ENCODE measurements at regions not wholly inside any gene's neighbourhood (a gene's known extent, or its start where the extent isn't known, plus 50 kb on each side); places are given as distances from the start of the nearest gene placed in this dataset.

GRCh38 chr4:143280861-143281260 is 55.8 kb upstream of the GAB1 start:
- H3K4me1 Mint-ChIP-seq: peaks cover 5% of the 10 kb centered on the region in 2 experiments
- WGBS (ENCODE audit: extremely low coverage, insufficient read length, low lambda C conversion rate): no CpG with 5 or more reads among the region's 2 CpGs
- Histone ChIP-seq H2AK5ac (ENCODE audit: insufficient read length, low read length) (no peak overlapping the region), H4K91ac (ENCODE audit: insufficient read length, low read depth, low read length) (no peak overlapping the region), H3K4me2 (ENCODE audit: insufficient read depth, insufficient read length, low read length) (no peak overlapping the region), H2BK5ac (ENCODE audit: insufficient read length, low read length) (no peak overlapping the region), H3K9ac (ENCODE audit: extremely low read depth, insufficient read length, low read length) (no peak overlapping the region), H3K27ac (ENCODE audit: insufficient read length, low read depth, low read length) (no peak overlapping the region), H2BK20ac (ENCODE audit: low read depth, low read length, poor library complexity, severe bottlenecking) (no peak overlapping the region), H4K20me1 (ENCODE audit: control insufficient read depth, insufficient read depth, insufficient read length) (no peaks in the 10 kb centered on the region), H3K79me1 (ENCODE audit: insufficient read depth, low read depth, low read length, poor library complexity, severe bottlenecking) (no peaks in the 10 kb centered on the region), H2AFZ (ENCODE audit: low read length) (no peak overlapping the region), H4K5ac (ENCODE audit: insufficient read length, low read depth, low read length) (no peak overlapping the region), H2BK12ac (ENCODE audit: insufficient read length, low read depth, low read length) (no peak overlapping the region), H3K4me1 (ENCODE audit: insufficient read depth, low read length) (no peaks in the 10 kb centered on the region), H3K27me3 (ENCODE audit: insufficient read depth, low read length) (no peaks in the 10 kb centered on the region), H2BK15ac (ENCODE audit: low read depth, low read length) (no peak overlapping the region), H3K18ac (ENCODE audit: insufficient read length, low read depth, low read length) (no peak overlapping the region), H3K79me2 (ENCODE audit: insufficient read depth, low read length) (no peaks in the 10 kb centered on the region), H3K9me3 (ENCODE audit: control insufficient read depth, low read depth, low read length) (no peaks in the 10 kb centered on the region), H2BK120ac (ENCODE audit: low read depth, low read length, poor library complexity, severe bottlenecking) (no peak overlapping the region), H3T11ph (ENCODE audit: low read length) (no peak overlapping the region), H3K14ac (ENCODE audit: insufficient read depth, low read length) (no peak overlapping the region), H3K4ac (ENCODE audit: low read depth, low read length) (no peak overlapping the region), H3K23me2 (ENCODE audit: insufficient read length, low read depth, low read length, poor library complexity, severe bottlenecking) (no peaks in the 10 kb centered on the region), H3K56ac (ENCODE audit: insufficient read length, low read depth, low read length) (no peak overlapping the region), H4K8ac (replicated peaks; ENCODE audit: insufficient read length, low read depth, low read length) (no peak overlapping the region), H3K23ac (ENCODE audit: insufficient read length, low read depth, low read length) (no peak overlapping the region)
- no peak for DNase-seq
- H3K27ac Mint-ChIP-seq: no peak overlapping the region
- no peaks in the 10 kb centered on the region for H3K27me3 Mint-ChIP-seq (ENCODE audit: low read depth)
- TF ChIP-seq, protein P1, sequence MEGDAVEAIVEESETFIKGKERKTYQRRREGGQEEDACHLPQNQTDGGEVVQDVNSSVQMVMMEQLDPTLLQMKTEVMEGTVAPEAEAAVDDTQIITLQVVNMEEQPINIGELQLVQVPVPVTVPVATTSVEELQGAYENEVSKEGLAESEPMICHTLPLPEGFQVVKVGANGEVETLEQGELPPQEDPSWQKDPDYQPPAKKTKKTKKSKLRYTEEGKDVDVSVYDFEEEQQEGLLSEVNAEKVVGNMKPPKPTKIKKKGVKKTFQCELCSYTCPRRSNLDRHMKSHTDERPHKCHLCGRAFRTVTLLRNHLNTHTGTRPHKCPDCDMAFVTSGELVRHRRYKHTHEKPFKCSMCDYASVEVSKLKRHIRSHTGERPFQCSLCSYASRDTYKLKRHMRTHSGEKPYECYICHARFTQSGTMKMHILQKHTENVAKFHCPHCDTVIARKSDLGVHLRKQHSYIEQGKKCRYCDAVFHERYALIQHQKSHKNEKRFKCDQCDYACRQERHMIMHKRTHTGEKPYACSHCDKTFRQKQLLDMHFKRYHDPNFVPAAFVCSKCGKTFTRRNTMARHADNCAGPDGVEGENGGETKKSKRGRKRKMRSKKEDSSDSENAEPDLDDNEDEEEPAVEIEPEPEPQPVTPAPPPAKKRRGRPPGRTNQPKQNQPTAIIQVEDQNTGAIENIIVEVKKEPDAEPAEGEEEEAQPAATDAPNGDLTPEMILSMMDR (conservative IDR thresholded peaks at IDR 0.05): no peak
- H3K4me3 Mint-ChIP-seq: no peak overlapping the region
- no peaks in the 10 kb centered on the region for H3K36me3 Mint-ChIP-seq (ENCODE audit: insufficient read depth in 1 of 3, low read depth in 3 of 3)
- H3K9me3 Mint-ChIP-seq: no peaks in the 10 kb centered on the region; a peak in 1 of 5 replicates

All from H9 (cell line).